ENCODE measurements at regions not wholly inside any gene's neighbourhood (a gene's known extent, or its start where the extent isn't known, plus 50 kb on each side); places are given as distances from the start of the nearest gene placed in this dataset.

GRCh38 chr1:57551476-57551875 is 127.6 kb upstream of the DAB1 start:
- TF ChIP-seq EZH2 (IDR thresholded peaks at IDR 0.05; ENCODE audit: low read length, missing control alignments) (no peak), CTCF (conservative IDR thresholded peaks at IDR 0.05 in 1 of 2, IDR thresholded peaks at IDR 0.05 in 1 of 2; ENCODE audit: low read depth in 1 of 2, low read length in 2 of 2) (no peak)
